Pulmonary artery endothelial cell (primary cell): ENCODE measurements at regions not wholly inside any gene's neighbourhood (a gene's known extent, or its start where the extent isn't known, plus 50 kb on each side); places are given as distances from the start of the nearest gene placed in this dataset.

ENCODE experiments used
- DNase-seq: peaks from one replicate; pipeline ENCODE4 v3.0.0-alpha.2; 2011; ENCODE audit warnings: low read depth, low spot score

- no peak for DNase-seq
These were observed 179.3 kb upstream of the MGAT5 start for GRCh38 chr2:134074619-134075018.

- no peak for DNase-seq
These were observed 178.7 kb upstream of the MGAT5 start for GRCh38 chr2:134075204-134075603.

- no peak for DNase-seq
These were observed 175.5 kb upstream of the MGAT5 start for GRCh38 chr2:134078354-134078753.

GRCh38 chr2:134079373-134079772, 174.5 kb upstream of the MGAT5 start:
- no peak for DNase-seq

GRCh38 chr2:134080386-134081089, 173.3 kb upstream of the MGAT5 start:
- no peak for DNase-seq

- DNase-seq = no peak
These were observed 172.5 kb upstream of the MGAT5 start for GRCh38 chr2:134081238-134081938.

GRCh38 chr2:134083548-134083947, 170.3 kb upstream of the MGAT5 start:
- DNase-seq = no peak

- DNase-seq = no peak
These were observed 167.2 kb upstream of the MGAT5 start for GRCh38 chr2:134086594-134087219.

GRCh38 chr2:134087371-134087921, 166.4 kb upstream of the MGAT5 start:
- no peak for DNase-seq

GRCh38 chr2:134089454-134089853, 164.4 kb upstream of the MGAT5 start:
- no peak for DNase-seq

- DNase-seq = no peak
These were observed 156.1 kb upstream of the MGAT5 start for GRCh38 chr2:134097740-134098139.

GRCh38 chr2:134098321-134098720, 155.6 kb upstream of the MGAT5 start:
- DNase-seq = no peak

- no peak for DNase-seq
These were observed 154.6 kb upstream of the MGAT5 start for GRCh38 chr2:134099273-134099672.

- DNase-seq = no peak
These were observed 150.7 kb upstream of the MGAT5 start for GRCh38 chr2:134103196-134103595.

GRCh38 chr2:134104754-134105153, 149.1 kb upstream of the MGAT5 start:
- no peak for DNase-seq

GRCh38 chr2:134107402-134107801, 146.5 kb upstream of the MGAT5 start:
- no peak for DNase-seq

- DNase-seq = no peak
These were observed 145.8 kb upstream of the MGAT5 start for GRCh38 chr2:134108113-134108512.

- no peak for DNase-seq
These were observed 144.6 kb upstream of the MGAT5 start for GRCh38 chr2:134109246-134109645.

GRCh38 chr2:134109725-134110124, 144.1 kb upstream of the MGAT5 start:
- no peak for DNase-seq

GRCh38 chr2:134110532-134110931, 143.3 kb upstream of the MGAT5 start:
- DNase-seq = no peak

GRCh38 chr2:134117676-134118075, 136.2 kb upstream of the MGAT5 start:
- DNase-seq = no peak
